BE2C (cell line): ENCODE measurements at regions not wholly inside any gene's neighbourhood (a gene's known extent, or its start where the extent isn't known, plus 50 kb on each side); places are given as distances from the start of the nearest gene placed in this dataset.
"Not testable (repeated sequence)": the region's sequence is repeated elsewhere in the genome, so short reads cannot be mapped to it uniquely, and the experiment has no call there.

Experiments used
- DNase-seq: peaks from one replicate; pipeline ENCODE4 v3.0.0-alpha.2; 2020
- H3K27me3 ChIP-seq: fragments of 250-450 bp; sonication (Bioruptor Pico); 2 replicates; pipeline ENCODE4 v1.5.1; 2020; ENCODE audit warnings: mild to moderate bottlenecking
- H3K36me3 ChIP-seq: fragments of 250-450 bp; sonication (Bioruptor Pico); 2 replicates; pipeline ENCODE4 v1.5.1; 2020; ENCODE audit warnings: mild to moderate bottlenecking
- H3K4me1 ChIP-seq: fragments of 250-450 bp; sonication (Bioruptor Pico); 2 replicates; pipeline ENCODE4 v1.5.1; 2020
- H3K4me3 ChIP-seq: 2 replicates; pipeline ENCODE4 v1.5.1; 2011; ENCODE audit warnings: low read depth, low read length
- H3K9me3 ChIP-seq: fragments of 250-450 bp; sonication (Bioruptor Pico); 2 replicates; pipeline ENCODE4 v1.5.1; 2020
- CTCF ChIP-seq: IDR thresholded peaks from 2 replicates; pipeline ENCODE4 v1.5.1; 2012; ENCODE audit warnings: mild to moderate bottlenecking, low read depth, low read length

- TF ChIP-seq CTCF = no peak
- Histone ChIP-seq H3K9me3 (no peaks in the 10 kb centered on the region), H3K27me3 (no peaks in the 10 kb centered on the region), H3K36me3 (no peaks in the 10 kb centered on the region), H3K4me3 (no peak overlapping the region), H3K4me1 (no peaks in the 10 kb centered on the region)
- DNase-seq = no peak
Observed at GRCh38 chr2:131827481-131828163, 299.9 kb downstream of the CCDC74A start.

- no peak for DNase-seq
- no peak overlapping the region for H3K4me3 ChIP-seq
- TF ChIP-seq CTCF = no peak
- no peaks in the 10 kb centered on the region for H3K27me3 ChIP-seq
- H3K36me3 ChIP-seq = no peaks in the 10 kb centered on the region
- H3K9me3 ChIP-seq = no peaks in the 10 kb centered on the region
- no peaks in the 10 kb centered on the region for H3K4me1 ChIP-seq
Observed at GRCh38 chr2:131828164-131828561, 300.5 kb downstream of the CCDC74A start.

- H3K9me3 ChIP-seq, H3K36me3 ChIP-seq, H3K4me3 ChIP-seq, H3K4me1 ChIP-seq, DNase-seq, H3K27me3 ChIP-seq: not testable (repeated sequence)
Observed at GRCh38 chr2:131828633-131829455, 301.2 kb downstream of the CCDC74A start.

- not testable (repeated sequence) for H3K4me1 ChIP-seq, H3K36me3 ChIP-seq, H3K4me3 ChIP-seq, H3K9me3 ChIP-seq, H3K27me3 ChIP-seq, DNase-seq
Observed at GRCh38 chr2:131829456-131830241, 302.0 kb downstream of the CCDC74A start.

- not testable (repeated sequence) for H3K9me3 ChIP-seq, H3K4me3 ChIP-seq, H3K36me3 ChIP-seq, H3K27me3 ChIP-seq, DNase-seq, H3K4me1 ChIP-seq
Observed at GRCh38 chr2:131830242-131830945, 302.7 kb downstream of the CCDC74A start.

- not testable (repeated sequence) for H3K36me3 ChIP-seq, DNase-seq, H3K4me3 ChIP-seq, H3K27me3 ChIP-seq, H3K9me3 ChIP-seq, H3K4me1 ChIP-seq
Observed at GRCh38 chr2:131830946-131831310, 303.2 kb downstream of the CCDC74A start.

GRCh38 chr2:131831450-131832208, 303.9 kb downstream of the CCDC74A start:
- H3K4me1 ChIP-seq, H3K9me3 ChIP-seq, H3K36me3 ChIP-seq, H3K4me3 ChIP-seq, H3K27me3 ChIP-seq, DNase-seq: not testable (repeated sequence)
- peak; percentile 3; the same call in 1 of the 2 replicates for TF ChIP-seq CTCF

GRCh38 chr2:131832209-131832780, 304.6 kb downstream of the CCDC74A start:
- H3K36me3 ChIP-seq, H3K9me3 ChIP-seq, DNase-seq, H3K27me3 ChIP-seq, H3K4me1 ChIP-seq, H3K4me3 ChIP-seq: not testable (repeated sequence)

- DNase-seq, H3K36me3 ChIP-seq, H3K4me3 ChIP-seq, H3K4me1 ChIP-seq, H3K27me3 ChIP-seq, H3K9me3 ChIP-seq: not testable (repeated sequence)
Observed at GRCh38 chr2:131832917-131833316, 305.2 kb downstream of the CCDC74A start.

- not testable (repeated sequence) for DNase-seq, H3K4me3 ChIP-seq, H3K27me3 ChIP-seq, H3K36me3 ChIP-seq, H3K9me3 ChIP-seq, H3K4me1 ChIP-seq
Observed at GRCh38 chr2:131833367-131834202, 305.9 kb downstream of the CCDC74A start.
